Frontal cortex (tissue), 3 donors: ENCODE measurements at regions not wholly inside any gene's neighbourhood (a gene's known extent, or its start where the extent isn't known, plus 50 kb on each side); places are given as distances from the start of the nearest gene placed in this dataset.
"Not testable (repeated sequence)": the region's sequence is repeated elsewhere in the genome, so short reads cannot be mapped to it uniquely, and the experiment has no call there.

Source experiments
- DNase-seq, 2 donors: peaks; one replicate each; pipeline ENCODE4 v3.0.0; 2012; ENCODE audit warnings: low spot score in 2 of 2
- FAIRE-seq: peaks from 2 replicates; lab custom pipeline; 2012; peaks lifted over from hg19 to GRCh38; lab: Jason Lieb, UNC
- donor health status: control.
- donor health status: control.
- donor health status: control.

DNA sequence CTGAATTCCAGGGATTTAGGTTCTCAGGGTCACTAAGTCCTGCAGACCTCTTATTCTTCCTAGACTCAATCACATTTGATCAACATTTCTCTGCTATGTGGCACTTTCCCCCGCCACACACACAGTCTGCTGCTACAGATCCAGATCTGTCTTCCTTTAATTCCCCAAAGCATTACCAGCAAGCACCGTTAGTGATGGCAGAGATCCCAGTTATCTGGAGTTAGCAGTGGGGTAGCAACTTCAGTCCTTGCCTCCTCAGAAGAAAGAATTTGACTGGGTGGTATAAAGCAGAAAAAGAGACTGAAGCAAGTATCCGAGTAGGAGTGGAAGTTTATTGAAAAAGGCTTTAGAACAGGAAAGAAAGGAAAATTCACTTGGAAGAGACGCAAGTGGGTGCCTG lies 100.4 kb upstream of the ETV3 start:
- no peak for DNase-seq
- no peak for FAIRE-seq

DNA sequence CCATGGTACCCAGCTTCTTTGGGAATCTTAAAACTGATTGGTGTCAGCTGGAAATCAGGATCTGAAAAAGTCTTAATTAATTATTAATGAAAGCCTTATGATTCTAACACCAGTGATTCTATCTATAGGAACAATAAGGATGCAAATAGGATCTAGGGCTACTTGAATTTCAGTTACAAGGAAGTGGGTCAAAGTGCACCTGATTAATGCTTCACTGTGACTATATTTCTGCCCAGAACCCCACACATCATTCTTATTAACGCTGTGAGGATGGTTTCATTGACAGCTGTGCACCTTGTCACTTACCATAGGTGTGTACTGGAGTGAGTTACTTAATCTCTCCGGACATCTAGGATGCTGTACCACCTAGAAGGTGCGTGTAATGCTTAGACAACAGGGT lies 99.8 kb upstream of the ETV3 start:
- FAIRE-seq (no peak), DNase-seq (no peak)

DNA sequence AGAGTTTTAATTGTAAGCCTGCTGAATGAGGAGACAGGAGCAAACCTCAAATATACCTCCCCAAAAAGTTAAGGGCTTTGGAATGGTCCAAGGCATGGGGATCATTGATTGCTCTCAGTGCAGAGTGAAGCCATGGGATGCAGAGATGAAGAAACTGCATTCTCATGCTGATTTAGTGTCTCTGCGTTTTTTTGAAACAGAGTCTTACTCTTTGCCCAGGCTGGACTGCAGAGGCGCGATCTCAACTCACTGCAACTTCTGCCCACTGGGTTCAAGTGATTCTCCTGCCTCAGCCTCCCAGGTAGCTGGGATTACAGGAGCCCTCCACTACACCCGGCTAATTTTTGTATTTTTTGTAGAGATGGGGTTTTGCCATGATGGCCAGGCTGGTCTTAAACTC lies 99.3 kb upstream of the ETV3 start:
- FAIRE-seq (no peak), DNase-seq (no peak)

DNA sequence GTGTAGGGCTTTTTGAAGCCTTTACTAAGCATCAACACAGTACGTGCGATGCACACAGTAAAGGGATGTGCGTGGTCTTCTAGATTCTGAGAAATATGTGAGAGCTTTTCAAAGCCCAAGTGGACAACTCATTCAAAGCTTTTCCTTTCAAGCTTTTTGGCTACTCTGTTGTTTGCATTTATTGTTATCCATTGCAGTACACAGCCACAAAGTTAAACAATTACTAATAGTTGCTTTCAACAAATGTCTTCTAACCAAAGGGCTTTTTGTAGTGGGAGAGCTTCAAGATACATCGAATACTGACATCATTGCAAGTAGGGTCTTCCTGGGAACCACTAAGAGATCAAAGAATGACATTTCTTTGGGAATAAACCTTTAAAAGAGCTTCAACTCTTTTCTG lies 97.9 kb upstream of the ETV3 start:
- DNase-seq, result no peak
- FAIRE-seq, result no peak

DNA sequence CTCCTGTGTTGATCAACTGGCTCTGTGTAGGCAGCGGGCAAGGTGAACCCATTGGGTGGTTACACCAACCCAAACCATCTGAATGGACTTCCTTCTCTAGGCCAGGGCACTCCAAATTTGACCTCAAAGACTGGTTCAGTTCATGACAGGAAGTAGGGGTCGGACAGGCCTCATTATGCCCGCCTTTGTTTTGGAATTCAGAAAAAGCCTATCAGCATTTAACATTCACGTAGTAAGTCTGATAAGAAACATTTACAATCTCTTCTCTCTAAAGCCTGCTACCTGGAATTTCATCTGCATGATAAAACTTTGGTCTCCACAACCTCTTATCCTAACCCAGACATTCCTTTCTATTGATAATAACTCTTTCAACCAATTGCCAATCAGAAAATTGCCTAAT lies 97.1 kb upstream of the ETV3 start:
- no peak for FAIRE-seq
- no peak for DNase-seq

DNA sequence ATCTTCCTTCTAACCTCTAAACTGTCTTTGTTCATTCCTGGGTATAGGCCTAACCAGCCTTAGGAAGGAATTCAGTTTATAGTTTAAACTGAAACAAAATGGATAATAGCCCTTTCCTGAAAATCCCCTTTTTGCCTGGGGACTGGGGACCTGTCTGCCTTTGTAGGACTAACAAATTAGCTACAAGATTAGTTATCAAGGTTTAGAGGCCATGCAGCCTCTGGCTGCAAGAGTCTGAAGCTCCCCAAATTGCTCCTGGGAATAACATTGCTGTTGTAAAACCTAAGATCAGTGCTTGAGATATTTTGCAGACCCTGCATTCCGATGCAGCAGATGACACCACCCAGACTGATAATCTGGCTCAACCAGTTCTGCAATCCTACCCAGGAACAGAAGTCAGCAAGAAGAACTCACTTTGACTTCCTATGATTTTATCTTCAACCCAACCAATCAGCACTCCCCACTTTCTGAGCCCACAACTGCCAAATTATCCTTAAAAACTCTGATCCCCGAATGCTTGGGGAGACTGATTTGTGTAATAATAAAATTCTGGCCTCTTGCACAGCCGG lies 96.6 kb upstream of the ETV3 start:
- DNase-seq (no peak), FAIRE-seq (no peak)

DNA sequence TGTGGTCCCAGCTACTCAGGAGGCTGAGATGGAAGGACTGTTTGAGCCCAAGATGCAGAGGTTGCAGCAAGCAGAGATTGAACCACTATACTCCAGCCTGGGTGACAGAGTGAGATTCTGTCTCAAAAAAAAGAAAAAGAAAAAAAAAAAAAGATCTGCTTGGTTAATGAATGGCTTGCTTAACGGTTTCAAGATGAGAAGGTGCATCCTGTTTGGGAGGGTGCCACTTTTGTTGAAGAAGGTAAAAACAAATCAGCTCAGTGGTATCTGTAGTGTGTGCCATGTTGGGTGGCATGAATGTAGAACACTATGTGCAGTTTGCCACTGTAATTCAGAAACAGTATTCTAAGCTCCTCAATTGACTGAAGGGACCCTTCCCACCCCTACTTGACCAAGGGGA lies 94.9 kb upstream of the ETV3 start:
- FAIRE-seq, result no peak
- no peak for DNase-seq

DNA sequence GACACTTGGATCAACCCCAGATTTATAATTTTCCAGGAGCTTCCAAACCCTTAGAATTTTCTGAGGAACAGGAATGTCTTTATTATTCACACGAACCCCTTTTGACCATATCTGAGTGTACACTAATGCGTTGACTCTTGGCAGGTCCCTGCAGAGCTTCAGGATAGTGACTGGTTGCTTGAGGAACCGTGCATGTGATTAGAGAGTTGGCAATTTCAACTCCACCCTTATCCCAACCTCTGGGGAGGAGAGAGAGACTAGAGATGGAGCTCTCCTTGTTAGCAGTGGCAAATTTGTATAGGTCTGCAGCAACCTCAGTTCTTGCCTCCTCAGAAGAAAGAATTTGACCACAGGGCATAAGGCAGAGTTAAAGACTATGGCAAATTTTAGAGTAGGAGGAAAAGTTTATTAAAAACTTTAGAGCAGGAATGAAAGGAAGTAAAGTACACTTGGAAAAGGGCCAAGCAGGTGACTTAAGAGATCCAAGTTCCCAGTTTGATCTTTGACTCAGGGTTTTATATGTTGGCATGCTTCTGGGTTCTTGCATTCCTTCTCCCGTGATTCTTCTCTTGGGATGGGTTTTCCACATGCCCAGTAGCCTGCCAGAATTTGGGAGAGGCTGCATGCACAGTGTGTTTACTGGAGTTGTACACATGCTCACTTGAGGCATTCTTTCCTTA lies 93.8 kb upstream of the ETV3 start:
- FAIRE-seq (no peak), DNase-seq (no peak)

DNA sequence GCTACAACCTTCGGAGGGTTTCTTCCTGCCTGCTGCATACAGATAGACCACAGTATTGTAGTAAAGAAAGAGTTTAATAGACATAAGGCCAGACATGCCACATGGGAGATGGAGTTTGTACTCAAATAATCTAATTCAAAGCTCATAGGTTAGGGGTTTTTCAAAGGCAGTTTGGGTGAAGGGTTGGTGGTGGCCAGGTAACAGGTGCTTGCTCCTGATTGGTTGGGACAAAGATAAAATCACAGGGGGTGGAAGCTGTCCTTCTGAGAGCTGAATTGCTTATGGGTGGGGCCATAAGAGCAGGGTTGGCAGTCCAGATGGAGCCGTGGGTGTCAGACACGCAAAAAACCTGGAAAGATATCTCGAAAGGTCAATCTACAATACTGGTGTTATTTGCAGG lies 92.3 kb upstream of the ETV3 start:
- FAIRE-seq (no peak), DNase-seq (no peak)

DNA sequence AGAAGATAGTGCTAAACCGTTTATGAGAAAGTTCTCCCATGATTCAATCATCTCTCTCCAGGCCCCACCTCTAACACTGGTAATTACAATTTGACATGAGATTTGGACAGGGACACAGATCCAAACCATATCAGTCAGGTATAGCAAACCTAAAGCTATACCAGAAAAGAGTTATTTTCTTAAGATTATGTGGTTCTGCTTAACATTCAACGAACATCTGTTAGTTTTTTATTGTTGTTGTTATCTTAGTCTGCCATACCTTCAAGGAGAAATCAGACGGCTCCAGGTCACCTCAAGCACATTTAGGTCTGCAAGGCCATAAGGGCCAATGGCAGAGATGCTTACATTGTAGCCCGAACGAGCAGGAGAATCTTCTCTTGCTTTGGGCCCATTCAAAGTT lies 89.5 kb upstream of the ETV3 start:
- no peak for FAIRE-seq
- no peak for DNase-seq

DNA sequence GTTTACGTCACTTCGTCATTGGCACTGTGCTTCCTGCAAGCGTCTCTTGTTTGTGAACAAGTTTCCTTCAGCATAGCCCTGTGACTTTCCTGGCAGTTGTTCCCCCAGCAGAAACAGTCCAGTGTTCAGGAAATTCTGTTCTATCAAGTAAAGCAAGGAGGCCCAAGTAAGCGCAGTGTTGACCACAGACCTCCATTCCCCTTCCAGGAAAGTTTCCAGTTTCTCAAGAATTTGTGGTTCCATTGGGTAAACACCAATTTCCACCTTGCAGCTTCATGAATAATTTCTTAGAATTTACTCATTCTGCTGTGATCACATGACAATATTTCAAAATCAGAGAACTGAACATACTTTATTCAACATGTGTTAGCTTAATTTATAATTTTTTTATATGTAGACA lies 88.5 kb upstream of the ETV3 start:
- FAIRE-seq, result no peak
- DNase-seq, result no peak

DNA sequence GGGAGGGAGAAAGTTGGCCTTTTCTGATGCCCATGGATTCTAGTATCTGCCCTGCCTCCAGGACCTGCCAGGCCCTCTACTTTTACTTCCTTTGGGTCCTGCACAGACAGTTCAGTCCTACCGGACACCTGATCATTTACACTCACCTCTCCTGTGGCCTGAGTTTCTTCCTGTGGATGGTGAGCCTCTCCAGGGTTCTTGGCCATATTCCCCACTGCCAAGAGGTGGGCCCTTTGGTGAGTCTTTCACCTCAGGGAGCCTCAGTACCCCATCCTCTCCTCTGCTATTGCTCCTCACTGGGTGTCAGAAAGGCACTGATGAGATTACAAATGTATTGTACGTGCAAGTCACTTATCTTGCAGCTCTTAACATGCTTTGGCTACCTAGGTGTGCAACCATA lies 81.4 kb upstream of the ETV3 start:
- no peak for FAIRE-seq

DNA sequence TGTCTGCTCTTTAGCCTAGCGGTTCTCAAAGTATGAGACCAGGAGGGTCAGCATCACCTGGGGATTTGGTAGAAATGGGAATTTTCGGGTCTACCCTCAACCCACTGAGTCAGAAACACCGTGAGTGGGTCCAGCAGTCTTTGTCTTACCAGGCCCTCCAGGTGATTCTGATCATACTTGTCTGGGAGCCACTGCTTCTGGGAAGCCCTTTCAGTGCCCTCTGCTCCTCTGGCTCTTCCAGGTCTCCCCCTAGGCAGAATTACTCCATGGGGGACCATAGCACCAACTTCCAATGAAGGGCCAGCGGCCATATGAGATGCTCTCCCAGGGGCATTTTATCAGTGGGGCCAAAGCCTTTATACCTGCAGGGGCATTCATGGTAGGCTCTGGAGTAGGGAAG lies 81.0 kb upstream of the ETV3 start:
- no peak for DNase-seq

More for the DNA sequence above, 81.4 kb upstream of the ETV3 start:
- DNase-seq, result no peak

DNA sequence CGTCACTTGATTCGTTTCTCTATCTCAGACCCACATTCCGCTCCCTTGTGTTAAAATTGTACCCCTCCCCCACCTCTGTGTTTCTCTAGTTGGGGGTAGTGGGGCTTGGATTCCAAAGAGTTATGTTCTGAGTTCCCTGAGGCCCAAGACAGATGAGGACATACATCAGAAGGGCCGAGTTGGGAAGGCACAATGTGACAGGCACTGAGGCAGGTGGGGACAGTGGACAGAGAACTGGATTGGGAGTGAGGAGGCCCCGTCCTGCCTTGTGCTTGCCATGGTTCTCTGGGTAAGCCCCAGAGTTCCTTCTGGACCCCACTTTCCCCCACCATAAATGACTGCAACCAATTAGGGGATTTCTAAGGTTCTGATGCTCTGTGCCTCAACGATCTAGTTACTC lies 80.5 kb upstream of the ETV3 start:
- FAIRE-seq (no peak), DNase-seq (no peak)

More for the DNA sequence above, 81.0 kb upstream of the ETV3 start:
- FAIRE-seq, result no peak

DNA sequence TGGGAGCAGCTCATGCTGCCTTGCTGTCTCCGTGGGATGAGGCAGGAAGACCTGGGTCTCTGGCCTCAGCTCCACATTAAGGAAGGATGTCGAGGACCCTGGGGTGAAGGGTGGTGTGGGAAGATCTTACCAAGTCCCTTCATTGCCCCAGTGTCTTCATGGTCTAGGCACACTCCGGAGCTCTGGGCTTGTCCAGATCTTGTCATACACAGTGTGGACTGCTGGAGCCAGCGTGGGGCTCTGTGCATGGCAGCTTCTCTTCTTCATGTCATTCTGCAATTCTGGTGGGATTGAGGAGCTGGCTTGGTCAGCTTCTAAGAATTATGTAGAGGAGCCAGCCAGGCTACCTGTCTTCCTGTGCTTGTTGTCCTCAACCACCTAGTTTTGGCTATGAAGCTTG lies 79.3 kb upstream of the ETV3 start:
- DNase-seq (no peak), FAIRE-seq (no peak)

DNA sequence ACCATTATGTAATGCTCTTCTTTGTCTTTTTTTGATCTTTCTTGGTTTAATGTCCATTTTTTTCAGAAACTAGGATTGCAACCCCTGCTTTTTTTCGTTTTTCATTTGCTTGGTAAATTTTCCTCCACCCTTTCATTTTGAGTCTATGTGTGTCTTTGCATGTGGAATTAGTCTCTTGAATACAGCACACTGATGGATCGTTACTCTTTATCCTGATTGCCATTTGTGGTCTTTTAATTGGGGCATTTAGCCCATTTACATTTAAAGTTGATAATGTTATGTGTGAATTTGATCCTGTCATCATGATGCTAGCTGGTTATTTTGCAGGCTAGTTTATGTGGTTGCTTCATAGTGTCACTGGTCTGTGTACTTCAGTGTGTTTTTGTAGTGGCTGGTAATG lies 75.6 kb upstream of the ETV3 start:
- DNase-seq, result no peak
- no peak for FAIRE-seq

DNA sequence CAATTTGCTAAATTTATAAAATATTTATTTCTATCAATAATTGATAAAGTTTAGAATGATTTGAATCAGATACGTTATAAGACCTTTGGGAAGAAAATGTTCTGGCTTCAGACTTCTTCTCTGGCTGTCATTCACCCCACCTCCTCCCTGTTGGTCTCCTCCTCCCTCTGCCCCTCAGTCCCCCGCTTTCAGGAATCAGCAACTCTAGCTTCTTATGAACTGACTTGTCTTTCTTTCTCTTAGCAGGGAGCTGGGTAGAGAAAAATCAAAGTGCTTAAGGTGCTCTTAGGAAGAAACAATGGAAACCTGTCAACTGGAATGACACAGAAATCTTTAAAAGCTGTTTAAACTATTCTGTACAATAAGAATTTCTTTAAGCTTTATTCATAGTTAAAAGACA lies 71.3 kb upstream of the ETV3 start:
- FAIRE-seq (no peak), DNase-seq (no peak)

DNA sequence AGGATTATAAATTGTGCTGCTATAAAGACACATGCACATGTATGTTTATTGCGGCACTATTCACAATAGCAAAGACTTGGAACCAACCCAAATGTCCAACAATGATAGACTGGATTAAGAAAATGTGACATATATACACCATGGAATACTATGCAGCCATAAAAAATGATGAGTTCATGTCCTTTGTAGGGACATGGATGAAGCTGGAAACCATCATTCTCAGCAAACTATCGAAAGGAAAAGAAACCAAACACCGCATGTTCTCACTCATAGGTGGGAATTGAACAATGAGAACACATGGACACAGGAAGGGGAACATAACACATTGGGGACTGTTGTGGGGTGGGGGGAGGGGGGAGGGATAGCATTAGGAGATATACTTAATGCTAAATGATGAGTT lies 67.8 kb upstream of the ETV3 start:
- FAIRE-seq, DNase-seq: not testable (repeated sequence)

DNA sequence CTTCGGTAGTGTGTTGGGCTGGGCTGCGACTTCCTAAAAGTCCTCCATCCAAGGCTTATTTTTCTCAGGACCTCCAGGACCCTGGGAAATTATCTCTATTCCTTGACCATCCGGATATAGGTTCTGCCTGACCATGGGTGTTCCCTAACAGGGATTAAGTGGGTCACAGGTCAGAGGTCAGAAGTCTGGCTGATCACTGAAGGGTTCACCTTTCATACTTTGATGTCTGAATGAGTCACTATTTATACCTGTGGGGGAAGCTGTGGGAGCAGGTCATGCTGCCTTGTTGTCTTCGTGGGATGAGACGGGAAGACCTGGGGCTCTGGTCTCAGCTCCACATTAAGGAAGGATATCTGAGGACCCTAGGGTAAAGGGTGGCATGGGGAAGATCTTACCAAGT lies 65.0 kb upstream of the ETV3 start:
- FAIRE-seq (no peak), DNase-seq (no peak)

DNA sequence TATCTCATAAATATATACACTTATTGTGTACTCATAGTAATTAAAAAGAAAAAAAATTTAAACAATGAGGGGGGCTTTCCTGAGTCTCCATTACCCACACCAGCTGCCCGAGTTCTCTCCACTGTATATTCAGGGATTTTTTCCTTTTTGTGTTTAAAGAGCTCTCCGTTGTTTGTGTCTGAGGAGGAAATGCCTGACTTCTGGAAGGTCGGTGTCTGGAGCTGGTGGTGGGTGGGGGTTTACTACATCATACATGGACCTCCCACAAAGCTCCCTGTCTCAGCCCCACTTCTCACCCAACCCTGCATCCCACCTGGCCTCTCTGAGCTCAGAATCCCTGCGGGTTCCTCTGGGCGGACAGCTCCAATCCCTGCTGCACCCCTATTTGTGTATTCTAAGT lies 64.1 kb upstream of the ETV3 start:
- FAIRE-seq (no peak), DNase-seq (no peak)

DNA sequence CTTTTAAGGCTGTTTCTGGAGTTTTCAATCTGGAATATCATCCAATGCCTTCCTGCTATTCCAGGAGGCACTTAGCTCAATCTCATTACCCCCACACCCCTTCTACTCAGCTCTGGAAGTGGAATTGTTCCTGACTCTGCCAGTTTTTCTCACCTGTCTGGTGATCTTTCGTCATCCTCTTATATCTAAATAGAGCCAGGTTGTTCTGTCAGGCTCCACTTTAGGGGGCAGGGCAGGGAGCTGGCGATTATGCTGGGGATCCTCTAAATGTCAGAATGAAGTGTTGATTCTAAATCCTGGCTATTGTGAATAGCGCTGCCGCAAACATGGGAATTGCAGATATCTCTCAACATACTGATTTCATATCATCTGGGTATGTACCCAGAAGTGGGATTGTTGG lies 63.6 kb upstream of the ETV3 start:
- no peak for FAIRE-seq
- DNase-seq, result no peak

DNA sequence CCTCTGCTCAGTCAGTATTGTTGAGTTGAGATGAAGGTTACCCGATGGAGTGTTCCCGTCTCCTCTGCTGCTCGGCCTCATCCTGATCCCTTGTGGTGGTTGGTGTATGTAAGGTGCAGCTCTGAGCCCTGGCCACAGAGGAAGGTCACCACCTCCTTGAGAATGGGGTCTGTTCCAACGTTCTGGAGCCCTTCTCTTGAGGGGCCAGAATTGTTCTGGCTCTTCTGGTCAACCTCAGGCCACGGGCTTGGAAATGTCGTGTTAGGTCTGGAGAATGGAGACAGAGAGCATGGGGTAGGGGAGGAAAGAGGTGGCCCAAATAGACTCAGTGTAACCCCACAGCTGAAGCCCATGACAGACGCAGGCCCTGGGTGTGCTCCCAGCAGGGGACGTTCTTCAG lies 62.3 kb upstream of the ETV3 start:
- DNase-seq (no peak), FAIRE-seq (no peak)
